GM18517 (cell line): ENCODE measurements at regions not wholly inside any gene's neighbourhood (a gene's known extent, or its start where the extent isn't known, plus 50 kb on each side); places are given as distances from the start of the nearest gene placed in this dataset.
"Not testable (repeated sequence)": the region's sequence is repeated elsewhere in the genome, so short reads cannot be mapped to it uniquely, and the experiment has no call there.

Experiments
- ATAC-seq: cut with Tn5 transposase; IDR thresholded peaks from one replicate; pipeline ENCODE4 v1.9.1; 2021; ENCODE audit warnings: mild to moderate bottlenecking, moderate library complexity; ENCODE audit not compliant: unreplicated experiment

- ATAC-seq, result no peak
Measured at GRCh38 chr18:73690222-73690621, 457.4 kb downstream of the FBXO15 start.

DNA sequence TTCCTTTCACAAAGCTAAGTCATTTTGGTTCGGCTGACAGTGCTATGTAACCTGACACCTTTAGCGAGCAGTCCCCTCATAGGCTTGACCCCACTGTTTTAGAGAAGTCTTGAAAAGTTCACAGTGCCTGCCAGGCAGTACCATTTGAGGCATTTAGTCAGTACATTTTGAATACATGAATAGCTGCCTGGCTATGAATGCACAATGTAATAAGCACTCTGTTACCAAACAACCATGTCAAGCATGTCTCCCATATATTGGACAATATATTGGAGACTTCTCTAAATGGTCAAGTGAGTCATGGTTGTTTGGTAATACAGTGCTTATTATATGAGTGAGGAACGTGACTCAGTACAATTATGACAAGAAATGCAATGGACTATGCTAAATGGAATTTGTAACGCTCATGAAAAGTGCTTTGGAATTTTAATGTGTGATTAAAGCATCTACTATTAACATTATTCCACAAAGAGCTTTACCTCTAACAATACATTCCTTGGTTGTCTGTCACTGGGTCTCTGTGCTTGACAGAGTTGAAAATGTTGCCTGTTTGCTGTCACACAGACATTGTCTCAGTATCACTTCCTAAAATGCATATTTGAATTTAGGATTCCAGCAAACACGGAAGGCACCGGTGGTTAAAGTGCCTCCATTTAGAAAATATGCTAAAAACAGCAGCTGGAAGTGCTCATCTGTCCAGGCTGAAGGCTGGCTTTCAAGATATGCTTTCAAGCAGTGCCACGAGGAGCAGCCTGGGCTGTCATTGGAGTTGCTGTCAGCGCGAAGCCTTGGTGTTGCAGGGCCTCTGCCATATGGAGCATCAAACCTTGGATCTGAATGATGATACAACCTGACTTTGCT is 458.6 kb downstream of the FBXO15 start:
- no peak for ATAC-seq

- no peak for ATAC-seq
Measured at GRCh38 chr18:73688161-73688560, 459.5 kb downstream of the FBXO15 start.

DNA sequence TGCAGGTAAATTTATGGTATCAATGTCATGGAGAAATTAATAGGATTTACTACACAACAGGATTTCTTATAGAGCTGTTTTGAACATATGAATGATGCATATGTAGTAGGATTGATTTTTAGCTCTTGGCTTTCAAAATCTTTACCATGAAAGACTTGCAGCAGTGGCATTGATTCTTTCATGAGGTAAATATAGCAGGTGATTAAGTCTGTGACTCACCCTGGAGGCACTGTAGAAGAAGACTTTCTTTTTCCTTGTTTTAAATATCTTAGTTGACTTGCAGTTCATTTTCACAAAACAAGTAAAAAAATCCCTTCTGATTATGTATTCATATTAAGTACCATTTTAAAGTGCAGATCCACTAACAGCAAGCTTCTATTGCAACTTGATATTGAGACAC is 463.0 kb downstream of the FBXO15 start:
- no peak for ATAC-seq

DNA sequence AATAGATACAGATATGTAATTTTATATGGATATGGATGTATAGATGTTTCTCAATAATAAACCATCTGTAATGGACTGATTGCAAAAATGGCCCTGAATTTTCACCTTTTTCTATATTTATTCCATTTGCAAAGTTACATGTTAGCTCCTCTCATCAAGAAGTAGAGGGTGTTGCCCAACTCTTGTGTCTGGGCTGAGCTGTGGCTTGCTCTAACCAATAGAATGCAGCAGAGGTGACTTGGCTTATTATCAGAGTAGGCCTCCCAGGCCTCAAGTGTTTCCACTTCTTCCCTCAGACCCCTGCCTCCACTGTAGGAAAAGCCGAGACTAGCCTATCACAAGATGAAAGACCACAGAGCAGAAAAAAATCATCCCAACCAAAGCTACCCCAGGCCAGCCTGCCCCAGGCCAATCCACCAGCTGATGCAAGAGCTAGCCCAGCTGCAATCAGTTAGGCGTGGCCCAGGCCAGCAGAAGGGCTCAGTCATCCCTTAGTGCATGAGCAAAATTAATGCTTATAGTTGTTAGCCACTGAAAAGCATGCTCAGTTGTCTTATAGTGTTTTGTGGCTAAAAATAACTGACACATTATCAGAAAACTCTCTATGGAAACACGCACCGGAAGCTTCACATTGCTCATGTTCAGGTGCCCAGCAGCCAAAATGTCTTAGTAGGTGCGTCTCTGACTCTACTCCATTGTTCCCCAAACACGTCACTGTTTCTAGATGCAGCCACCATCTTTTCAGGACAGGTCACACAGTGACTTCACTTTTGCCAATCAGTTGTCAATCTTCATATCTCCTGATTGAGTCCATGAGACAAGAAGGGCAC is 464.0 kb downstream of the FBXO15 start:
- ATAC-seq, result no peak

- ATAC-seq, result no peak
Measured at GRCh38 chr18:73681912-73682311, 465.7 kb downstream of the FBXO15 start.

DNA sequence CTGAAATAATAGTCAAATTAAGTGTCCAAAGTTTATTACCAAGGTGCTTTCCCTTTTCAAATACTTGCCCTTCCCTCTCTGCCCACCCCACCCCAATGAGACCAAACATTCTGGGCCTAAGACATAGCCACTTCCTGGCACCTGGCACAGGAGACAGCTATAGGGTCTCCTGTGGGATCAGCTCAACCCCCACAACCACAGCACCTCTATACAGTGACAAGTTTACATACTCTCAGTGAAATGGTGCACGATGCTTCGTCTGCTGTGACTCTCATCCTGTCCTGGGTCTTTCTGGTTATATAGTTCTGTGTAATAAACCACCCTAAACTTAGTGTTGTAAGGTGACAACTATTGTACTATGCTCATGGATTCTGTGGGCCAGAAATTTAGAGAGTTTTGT is 466.2 kb downstream of the FBXO15 start:
- no peak for ATAC-seq

GRCh38 chr18:73679941-73680712 is 467.5 kb downstream of the FBXO15 start:
- ATAC-seq, result no peak

GRCh38 chr18:73677450-73677849 is 470.2 kb downstream of the FBXO15 start:
- no peak for ATAC-seq

- ATAC-seq, result no peak
Measured at GRCh38 chr18:73674125-73674865, 473.3 kb downstream of the FBXO15 start.

DNA sequence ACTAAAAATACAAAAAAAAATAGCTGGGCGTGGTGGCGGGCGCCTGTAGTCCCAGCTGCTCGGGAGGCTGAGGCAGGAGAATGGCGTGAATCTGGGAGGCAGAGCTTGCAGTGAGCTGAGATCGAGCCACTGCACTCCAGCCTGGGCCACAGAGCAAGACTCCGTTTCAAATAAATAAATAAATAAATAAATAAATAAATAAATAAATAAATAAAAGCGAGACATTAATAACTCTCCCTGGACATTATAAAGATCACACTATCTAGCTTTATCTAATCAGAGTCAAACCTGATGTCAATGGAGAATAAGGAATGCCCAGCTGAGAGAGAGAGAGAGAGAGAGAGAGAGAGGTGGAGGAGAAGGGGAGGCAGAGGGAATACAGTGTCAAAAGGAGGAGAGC is 476.2 kb downstream of the FBXO15 start:
- ATAC-seq, result not testable (repeated sequence)

- ATAC-seq, result no peak
Measured at GRCh38 chr18:73670524-73670923, 477.1 kb downstream of the FBXO15 start.

GRCh38 chr18:73670039-73670438 is 477.6 kb downstream of the FBXO15 start:
- ATAC-seq, result no peak

- no peak for ATAC-seq
Measured at GRCh38 chr18:73669297-73669696, 478.3 kb downstream of the FBXO15 start.

GRCh38 chr18:73668051-73668450 is 479.6 kb downstream of the FBXO15 start:
- no peak for ATAC-seq

DNA sequence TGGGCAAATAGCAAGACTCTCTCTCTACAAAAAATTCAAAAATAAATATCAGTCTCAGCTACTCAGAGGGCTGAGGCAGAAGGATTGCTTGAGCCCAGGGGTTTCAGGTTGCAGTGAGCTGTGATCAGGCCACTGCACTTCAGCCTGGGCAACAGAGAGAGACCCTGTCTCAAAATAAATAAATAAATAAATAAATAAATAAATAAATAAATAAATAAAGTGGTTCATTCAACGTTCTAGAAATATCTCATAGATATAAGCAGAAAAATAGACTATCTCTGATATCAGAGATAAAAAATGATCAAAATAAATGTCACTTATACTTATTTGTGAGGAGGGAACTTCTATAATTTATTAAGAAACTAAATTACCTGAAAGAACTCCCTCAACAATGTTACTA is 480.9 kb downstream of the FBXO15 start:
- ATAC-seq, result no peak

DNA sequence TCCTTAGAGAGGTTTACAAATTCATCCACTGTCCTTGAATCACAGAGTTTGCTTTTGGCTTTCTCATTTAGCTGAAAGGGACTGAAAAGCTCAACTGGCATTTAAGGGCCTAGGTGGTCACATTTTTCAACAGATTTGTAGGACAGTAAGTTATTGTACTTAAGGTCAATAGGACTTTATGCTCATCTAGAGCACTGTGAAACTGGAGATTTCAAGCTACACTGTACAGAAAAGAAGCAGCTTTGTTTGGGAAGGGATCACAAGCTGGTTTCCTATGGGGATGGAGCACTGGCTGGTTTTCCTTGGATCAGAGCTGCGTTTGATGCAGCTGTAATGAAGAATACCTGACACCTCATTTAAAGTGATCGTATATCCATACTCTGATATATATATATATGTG is 482.7 kb downstream of the FBXO15 start:
- no peak for ATAC-seq

DNA sequence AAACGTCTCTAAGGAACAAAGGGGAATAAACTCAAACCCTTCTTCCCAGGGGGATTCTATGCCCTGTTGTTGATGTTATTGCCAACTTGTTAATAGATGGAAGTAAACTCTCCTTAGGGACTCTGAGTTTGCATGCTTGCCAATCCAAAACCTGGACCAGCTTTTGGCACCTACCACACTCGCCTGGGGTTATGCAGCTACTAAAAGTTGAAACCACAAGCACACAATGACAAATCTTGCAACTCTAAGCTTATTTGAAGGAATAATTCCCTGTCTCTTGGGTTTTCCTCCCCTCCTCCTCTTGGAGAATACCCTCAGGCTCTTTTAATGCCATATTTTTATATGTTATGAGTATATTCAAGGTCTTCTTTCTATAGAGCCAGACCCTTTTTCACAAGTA is 484.1 kb downstream of the FBXO15 start:
- ATAC-seq, result no peak

DNA sequence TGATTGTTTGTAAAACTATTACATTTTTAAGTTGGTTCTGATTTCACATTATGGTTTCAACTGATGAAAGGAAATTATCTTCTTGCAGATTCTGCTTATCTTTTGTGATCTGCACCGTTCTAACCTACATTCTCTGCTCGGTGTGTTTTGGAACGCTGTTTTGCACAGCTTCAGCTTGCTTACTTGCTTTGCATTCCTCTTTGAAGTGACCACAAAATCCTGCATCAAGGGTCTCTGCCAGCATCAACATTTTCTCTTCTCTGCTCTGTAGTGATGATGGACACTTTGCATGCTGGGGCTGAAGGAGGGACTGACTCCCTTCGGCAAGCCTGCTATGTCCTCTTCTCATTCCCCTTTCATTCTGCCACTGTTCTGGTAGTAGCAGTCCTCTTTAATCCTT is 485.2 kb downstream of the FBXO15 start:
- ATAC-seq, result no peak
